H9 (cell line): ENCODE measurements at regions not wholly inside any gene's neighbourhood (a gene's known extent, or its start where the extent isn't known, plus 50 kb on each side); places are given as distances from the start of the nearest gene placed in this dataset.

Experiments used
- DNase-seq: peaks from one replicate; pipeline ENCODE4 v3.0.0-alpha.2; 2017
- H2AFZ ChIP-seq: one replicate; pipeline ENCODE4 v1.6.1; 2013; ENCODE audit warnings: mild to moderate bottlenecking, low read length, control low read depth, moderate library complexity
- H2AK5ac ChIP-seq: 2 replicates; pipeline ENCODE4 v1.6.1; 2013; ENCODE audit warnings: low read length, control low read depth, mixed read lengths; ENCODE audit not compliant: insufficient read length
- H2BK120ac ChIP-seq: one replicate; pipeline ENCODE4 v1.6.1; 2013; ENCODE audit warnings: low read depth, mild to moderate bottlenecking, low read length, control low read depth, inconsistent platforms; ENCODE audit not compliant: poor library complexity, severe bottlenecking
- H2BK12ac ChIP-seq: 2 replicates; pipeline ENCODE4 v1.6.1; 2013; ENCODE audit warnings: low read length, control low read depth, mixed read lengths, low read depth; ENCODE audit not compliant: insufficient read length
- H2BK15ac ChIP-seq: 2 replicates; pipeline ENCODE4 v1.6.1; 2013; ENCODE audit warnings: low read depth, low read length, control low read depth
- H2BK20ac ChIP-seq: one replicate; pipeline ENCODE4 v1.6.1; 2013; ENCODE audit warnings: low read depth, mild to moderate bottlenecking, low read length, control low read depth, inconsistent platforms; ENCODE audit not compliant: poor library complexity, severe bottlenecking
- H2BK5ac ChIP-seq: 2 replicates; pipeline ENCODE4 v1.6.1; 2013; ENCODE audit warnings: low read length, control low read depth, mixed read lengths; ENCODE audit not compliant: insufficient read length
- H3K14ac ChIP-seq: 2 replicates; pipeline ENCODE4 v1.6.1; 2013; ENCODE audit warnings: low read length, control low read depth; ENCODE audit not compliant: insufficient read depth
- H3K18ac ChIP-seq: 2 replicates; pipeline ENCODE4 v1.6.1; 2013; ENCODE audit warnings: low read depth, mild to moderate bottlenecking, mixed read lengths, low read length, control low read depth; ENCODE audit not compliant: insufficient read length
- H3K23ac ChIP-seq: 2 replicates; pipeline ENCODE4 v1.6.1; 2013; ENCODE audit warnings: low read length, control low read depth, mixed read lengths, low read depth; ENCODE audit not compliant: insufficient read length
- H3K23me2 ChIP-seq: 2 replicates; pipeline ENCODE4 v1.6.1; 2013; ENCODE audit warnings: low read depth, mild to moderate bottlenecking, mixed read lengths, low read length, control low read depth; ENCODE audit not compliant: insufficient read length, poor library complexity, severe bottlenecking
- H3K27ac ChIP-seq: 2 replicates; pipeline ENCODE4 v1.5.1; 2013; ENCODE audit warnings: low read length, control low read depth, mixed read lengths, low read depth; ENCODE audit not compliant: insufficient read length
- H3K27me3 ChIP-seq: 2 replicates; pipeline ENCODE4 v1.6.1; 2013; ENCODE audit warnings: low read length, control low read depth, inconsistent platforms; ENCODE audit not compliant: insufficient read depth
- H3K4ac ChIP-seq: 2 replicates; pipeline ENCODE4 v1.6.1; 2013; ENCODE audit warnings: low read depth, mild to moderate bottlenecking, control low read depth, inconsistent platforms, low read length, moderate library complexity
- H3K4me1 ChIP-seq: 2 replicates; pipeline ENCODE4 v1.6.1; 2013; ENCODE audit warnings: low read length, control low read depth, inconsistent platforms; ENCODE audit not compliant: insufficient read depth
- H3K4me2 ChIP-seq: 2 replicates; pipeline ENCODE4 v1.6.1; 2013; ENCODE audit warnings: low read length, control low read depth, mixed read lengths; ENCODE audit not compliant: insufficient read length, insufficient read depth
- H3K56ac ChIP-seq: 2 replicates; pipeline ENCODE4 v1.6.1; 2013; ENCODE audit warnings: low read depth, mild to moderate bottlenecking, mixed read lengths, low read length, control low read depth; ENCODE audit not compliant: insufficient read length
- H3K79me1 ChIP-seq: 2 replicates; pipeline ENCODE4 v1.6.1; 2013; ENCODE audit warnings: low read depth, mild to moderate bottlenecking, moderate library complexity, low read length, control low read depth, inconsistent platforms; ENCODE audit not compliant: insufficient read depth, poor library complexity, severe bottlenecking
- H3K79me2 ChIP-seq: 2 replicates; pipeline ENCODE4 v1.6.1; 2013; ENCODE audit warnings: low read length, control low read depth, inconsistent platforms; ENCODE audit not compliant: insufficient read depth
- H3K9ac ChIP-seq: 2 replicates; pipeline ENCODE4 v1.6.1; 2013; ENCODE audit warnings: low read length, control low read depth, mixed read lengths; ENCODE audit not compliant: insufficient read length; ENCODE audit errors: extremely low read depth
- H3K9me3 ChIP-seq: one replicate; pipeline ENCODE4 v1.6.1; 2013; ENCODE audit warnings: low read depth, low read length, inconsistent platforms; ENCODE audit not compliant: control insufficient read depth
- H3T11ph ChIP-seq: one replicate; pipeline ENCODE4 v1.6.1; 2013; ENCODE audit warnings: mild to moderate bottlenecking, low read length, control low read depth, inconsistent platforms
- H4K20me1 ChIP-seq: one replicate; pipeline ENCODE4 v1.6.1; 2013; ENCODE audit not compliant: control insufficient read depth, insufficient read length, insufficient read depth
- H4K5ac ChIP-seq: 2 replicates; pipeline ENCODE4 v1.6.1; 2013; ENCODE audit warnings: low read depth, mild to moderate bottlenecking, mixed read lengths, low read length, control low read depth; ENCODE audit not compliant: insufficient read length
- H4K8ac ChIP-seq: replicated peaks from 2 replicates; pipeline ENCODE4 v1.6.1; 2013; ENCODE audit warnings: low read length, control low read depth, mixed read lengths, low read depth; ENCODE audit not compliant: insufficient read length
- H4K91ac ChIP-seq: 2 replicates; pipeline ENCODE4 v1.6.1; 2013; ENCODE audit warnings: low read depth, mild to moderate bottlenecking, moderate library complexity, mixed read lengths, low read length, control low read depth; ENCODE audit not compliant: insufficient read length
- H3K27ac Mint-ChIP-seq, 3 experiments: 2 replicates in 2 of 3; 3 replicates in 1 of 3; pipeline ENCODE4 v1.8.0; 2020 to 2021; ENCODE audit warnings: mixed read lengths in 3 of 3, mild to moderate bottlenecking in 1 of 3, moderate library complexity in 1 of 3
- H3K27me3 Mint-ChIP-seq: 2 replicates; pipeline ENCODE4 v1.8.0; 2021; ENCODE audit warnings: low read depth, mild to moderate bottlenecking, moderate library complexity, mixed read lengths
- H3K36me3 Mint-ChIP-seq, 3 experiments: 2 replicates in 2 of 3; 3 replicates in 1 of 3; pipeline ENCODE4 v1.8.0; 2020 to 2021; ENCODE audit warnings: low read depth in 3 of 3, mixed read lengths in 3 of 3; ENCODE audit not compliant: insufficient read depth in 1 of 3
- H3K4me1 Mint-ChIP-seq, 2 experiments: 2 replicates each; pipeline ENCODE4 v1.8.0; 2020; ENCODE audit warnings: mixed read lengths in 2 of 2
- H3K4me3 Mint-ChIP-seq, 2 experiments: 2 replicates in 1 of 2; 3 replicates in 1 of 2; pipeline ENCODE4 v1.8.0; 2020 to 2021; ENCODE audit warnings: mild to moderate bottlenecking in 2 of 2, mixed read lengths in 2 of 2, moderate library complexity in 1 of 2
- H3K9me3 Mint-ChIP-seq, 2 experiments: 2 replicates in 1 of 2; 3 replicates in 1 of 2; pipeline ENCODE4 v1.8.0; 2020; ENCODE audit warnings: mild to moderate bottlenecking in 2 of 2, mixed read lengths in 2 of 2, moderate library complexity in 1 of 2
- CTCF ChIP-seq: fragments of 200-600 bp; sonication (generic); conservative IDR thresholded peaks from 3 replicates; pipeline ENCODE4 v1.8.0; 2021; ENCODE audit warnings: antibody characterized with exemption, mild to moderate bottlenecking
- WGBS: extraction: QIAGEN DNeasy Blood & Tissue Kit; methylation state at CpG from one replicate; pipeline ENCODE4 v1.1.7; 2013; ENCODE audit warnings: missing lambda C conversion rate, low lambda C conversion rate, mixed read lengths; ENCODE audit not compliant: insufficient read length; ENCODE audit errors: extremely low coverage; 5-methylcytosine and 5-hydroxymethylcytosine counted together

- Histone ChIP-seq H3K23me2 (no peaks in the 10 kb centered on the region), H4K8ac (no peak overlapping the region), H4K91ac (no peak overlapping the region), H3K27ac (no peak overlapping the region), H3K9ac (no peak overlapping the region), H3T11ph (no peak overlapping the region), H2BK20ac (no peak overlapping the region), H2BK120ac (no peak overlapping the region), H2BK12ac (no peak overlapping the region), H3K79me1 (no peaks in the 10 kb centered on the region), H3K4me1 (no peaks in the 10 kb centered on the region), H4K5ac (no peak overlapping the region), H4K20me1 (no peaks in the 10 kb centered on the region), H3K4ac (no peak overlapping the region), H3K56ac (no peak overlapping the region), H3K79me2 (no peaks in the 10 kb centered on the region), H3K18ac (no peak overlapping the region), H3K14ac (no peak overlapping the region), H2AFZ (no peak overlapping the region), H3K23ac (no peak overlapping the region), H3K27me3 (no peaks in the 10 kb centered on the region), H2BK15ac (no peak overlapping the region), H2AK5ac (no peak overlapping the region), H3K4me2 (no peak overlapping the region), H3K9me3 (no peaks in the 10 kb centered on the region), H2BK5ac (no peak overlapping the region)
- Mint-ChIP-seq H3K4me3 (no peak overlapping the region), H3K36me3 (no peaks in the 10 kb centered on the region), H3K27ac (no peak overlapping the region), H3K27me3 (no peaks in the 10 kb centered on the region), H3K9me3 (no peaks in the 10 kb centered on the region), H3K4me1 (no peaks in the 10 kb centered on the region)
- TF ChIP-seq CTCF: no peak
- no peak for DNase-seq
- no CpG with 5 or more reads among the region's 4 CpGs for WGBS
Observed at GRCh38 chr6:146868671-146869209, 270.0 kb downstream of the ADGB start.
